ENCODE measurements at regions not wholly inside any gene's neighbourhood (a gene's known extent, or its start where the extent isn't known, plus 50 kb on each side); places are given as distances from the start of the nearest gene placed in this dataset.
"Not testable (repeated sequence)": the region's sequence is repeated elsewhere in the genome, so short reads cannot be mapped to it uniquely, and the experiment has no call there.

DNA sequence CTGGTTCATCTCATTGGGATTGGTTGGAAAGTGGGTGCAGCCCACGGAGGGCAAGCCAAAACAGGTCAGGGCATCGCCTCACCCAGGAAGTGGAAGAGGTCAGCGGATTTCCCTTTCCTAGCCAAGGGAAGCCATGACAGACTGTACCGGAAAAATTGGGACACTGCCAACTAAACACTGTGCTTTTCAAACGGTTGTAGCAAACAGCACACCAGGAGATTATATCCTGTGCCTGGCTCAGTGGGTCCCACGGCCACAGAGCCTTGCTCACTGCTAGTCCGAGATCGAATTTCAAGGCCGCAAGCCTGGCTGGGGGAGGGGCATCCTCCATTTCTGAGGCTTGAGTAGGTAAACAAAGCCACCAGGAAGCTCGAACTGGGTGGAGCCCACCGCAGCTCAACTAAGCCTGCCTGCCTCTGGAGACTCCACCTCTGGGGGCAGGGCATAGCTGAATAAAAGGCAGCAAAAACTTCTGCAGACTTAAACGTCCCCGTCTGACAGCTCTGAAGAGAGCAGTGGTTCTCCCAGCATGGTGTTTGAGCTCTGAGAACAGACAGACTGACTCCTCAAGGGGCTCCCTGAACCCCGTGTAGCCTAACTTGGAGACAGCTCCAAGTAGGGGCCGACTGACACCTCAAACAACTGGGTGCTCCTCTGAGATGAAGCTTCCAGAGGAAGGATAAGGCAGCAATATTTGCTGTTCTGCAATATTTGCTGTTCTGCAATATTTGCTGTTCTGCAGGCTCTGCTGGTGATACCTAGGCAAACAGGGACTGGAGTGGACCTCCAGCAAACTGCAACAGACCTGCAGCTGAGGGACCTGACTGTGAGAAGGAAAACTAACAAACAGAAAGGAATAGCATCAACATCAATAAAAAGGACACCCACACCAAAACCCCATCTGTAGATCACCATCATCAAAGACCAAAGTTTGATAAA lies 191.0 kb upstream of the IRAK1BP1 start:
- not testable (repeated sequence) for DNase-seq

DNA sequence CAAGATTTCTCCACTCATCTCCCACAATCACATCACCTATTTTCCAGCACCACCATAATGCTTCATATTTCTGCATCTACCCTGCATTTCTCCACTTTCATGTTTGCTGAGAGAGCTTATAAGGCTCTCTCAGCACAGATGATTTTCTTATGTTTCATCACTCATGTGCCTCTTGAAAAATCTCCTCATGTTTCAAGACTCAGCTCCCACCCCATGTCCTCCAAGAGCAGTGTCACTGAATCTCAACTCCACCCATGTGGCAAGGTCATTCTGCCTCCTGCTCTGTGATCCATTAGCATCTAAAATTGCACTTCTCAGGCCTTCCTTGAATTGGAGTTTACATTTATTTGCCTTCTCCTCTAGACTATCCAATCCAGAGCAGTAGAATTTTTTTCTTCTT lies 178.7 kb upstream of the IRAK1BP1 start:
- no peak for DNase-seq

DNA sequence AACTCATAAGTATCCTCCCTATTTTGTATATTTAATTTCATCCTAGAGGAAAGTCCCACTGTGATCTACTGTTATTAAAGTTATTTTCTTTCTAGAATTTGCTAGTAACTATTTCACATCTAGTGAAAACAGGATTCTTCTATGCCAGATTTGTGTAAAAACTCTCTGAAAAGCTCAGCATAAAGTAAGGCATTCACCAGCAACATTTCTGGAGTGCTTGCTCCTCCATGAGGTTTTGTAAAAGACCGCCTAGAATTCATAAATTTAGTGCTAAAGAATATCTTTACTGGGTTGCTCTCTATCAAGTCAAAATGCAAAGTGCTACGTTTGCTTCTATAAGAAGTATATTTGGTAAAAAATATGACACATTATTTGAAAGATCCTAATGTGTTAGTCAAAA lies 173.5 kb upstream of the IRAK1BP1 start:
- DNase-seq = no peak

DNA sequence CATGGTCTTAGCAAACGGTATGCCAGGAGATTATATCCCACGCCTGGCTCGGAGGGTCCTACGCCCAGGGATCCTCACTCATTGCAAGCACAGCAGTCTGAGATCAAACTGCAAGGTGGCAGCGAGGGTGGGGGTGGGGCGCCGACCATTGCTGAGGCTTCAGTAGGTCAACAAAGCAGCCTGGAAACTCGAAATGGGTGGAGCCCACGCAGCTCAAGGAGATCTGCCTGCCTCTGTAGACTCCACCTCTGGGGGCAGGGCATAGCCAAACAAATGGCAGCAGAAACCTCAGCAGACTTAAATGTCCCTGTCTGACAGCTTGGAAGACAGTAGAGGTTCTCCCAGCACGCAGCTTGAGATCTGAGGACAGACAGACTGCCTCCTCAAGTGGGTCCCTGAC lies 172.7 kb upstream of the IRAK1BP1 start:
- not testable (repeated sequence) for DNase-seq

DNA sequence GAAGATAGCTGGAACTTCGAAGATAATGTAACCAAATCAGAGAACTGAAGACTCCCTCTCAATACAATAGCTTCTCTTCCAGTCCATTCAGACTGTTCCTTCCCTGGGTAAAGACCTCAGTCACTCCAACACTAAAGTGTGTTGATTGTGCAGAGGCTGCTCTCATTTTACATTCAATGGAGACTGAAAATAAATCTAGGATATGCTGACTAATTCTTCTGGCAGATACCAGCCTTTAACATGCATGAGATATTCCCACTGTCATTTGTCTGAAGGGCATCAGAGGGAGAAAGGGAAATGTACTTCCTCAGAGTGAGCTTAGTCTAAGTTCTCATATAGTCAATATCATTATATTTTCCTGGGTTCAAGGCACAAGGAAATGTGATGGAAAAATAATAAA lies 166.4 kb upstream of the IRAK1BP1 start:
- no peak for DNase-seq

DNA sequence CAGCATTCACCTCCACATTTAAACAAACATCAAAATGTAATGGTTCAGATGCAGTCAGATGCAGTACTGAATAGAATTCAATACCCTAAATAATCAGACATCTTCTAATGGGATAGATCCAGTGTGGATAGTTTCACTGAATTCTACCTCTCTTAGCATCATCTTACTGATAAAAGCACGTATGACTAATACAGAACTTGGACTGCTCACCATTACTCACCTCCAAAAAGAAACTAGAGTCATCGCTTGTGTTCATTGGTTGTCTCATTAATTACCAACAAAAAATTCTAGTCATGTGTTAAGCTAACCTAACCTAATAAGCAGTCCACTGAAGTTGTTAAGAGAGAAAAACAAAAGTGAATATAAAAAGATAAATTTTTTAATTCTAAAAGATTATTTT lies 165.9 kb upstream of the IRAK1BP1 start:
- DNase-seq = no peak

DNA sequence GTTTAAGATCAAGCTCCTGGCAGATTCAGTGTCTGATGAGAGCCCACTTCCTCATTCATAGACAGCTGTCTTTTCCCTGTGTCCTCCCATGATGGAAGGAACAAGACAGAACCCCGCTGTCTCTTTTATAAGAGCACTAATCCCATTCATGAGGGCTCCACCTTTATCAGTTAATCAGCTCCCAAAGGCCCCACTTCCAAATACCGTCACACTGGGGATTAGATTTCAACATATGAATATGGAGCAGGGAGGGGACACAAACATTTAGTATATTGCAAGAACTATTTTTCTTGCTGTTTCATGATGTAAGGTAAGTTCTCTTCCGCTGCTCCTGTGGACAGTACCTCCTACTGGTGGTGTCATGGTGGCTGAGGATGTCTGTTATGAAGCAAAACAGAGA lies 158.3 kb upstream of the IRAK1BP1 start:
- no peak for DNase-seq

DNA sequence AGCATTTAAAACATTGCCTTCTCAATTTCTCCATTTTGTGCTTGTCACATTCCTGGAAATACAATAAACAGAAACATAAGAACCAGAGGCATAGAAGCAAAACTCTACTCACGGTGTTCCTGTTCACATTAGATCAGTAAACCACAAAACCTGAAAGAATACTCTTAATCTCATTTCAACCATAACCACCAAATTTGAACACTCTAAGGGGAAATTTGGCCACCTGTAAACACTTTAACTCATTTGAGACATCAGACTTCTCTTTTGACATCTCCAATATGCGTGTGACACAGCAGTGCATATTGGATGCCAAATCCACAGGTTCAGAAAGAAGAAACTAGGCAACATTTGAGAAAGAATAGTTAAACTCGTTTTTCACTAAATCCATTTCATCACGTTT lies 153.8 kb upstream of the IRAK1BP1 start:
- no peak for DNase-seq

DNA sequence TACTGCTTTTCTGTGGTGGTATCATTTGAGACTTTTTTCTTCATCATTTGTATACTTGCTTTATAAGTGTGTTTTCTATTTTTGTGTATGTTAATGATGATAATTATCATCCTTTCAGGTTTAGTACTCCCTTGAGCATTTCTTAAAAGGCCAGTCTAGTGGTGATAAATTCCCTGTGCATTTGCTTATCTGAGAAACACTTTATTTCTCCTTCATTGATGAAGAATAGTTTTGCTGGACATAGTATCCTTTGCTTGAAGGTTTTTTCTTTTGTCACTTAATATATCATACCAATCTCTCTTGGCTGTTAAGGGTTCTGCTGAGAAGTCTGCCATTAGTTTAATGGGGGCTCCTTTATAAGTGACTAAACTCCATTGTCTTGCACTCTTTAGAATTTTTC lies 123.2 kb upstream of the IRAK1BP1 start:
- DNase-seq = no peak

DNA sequence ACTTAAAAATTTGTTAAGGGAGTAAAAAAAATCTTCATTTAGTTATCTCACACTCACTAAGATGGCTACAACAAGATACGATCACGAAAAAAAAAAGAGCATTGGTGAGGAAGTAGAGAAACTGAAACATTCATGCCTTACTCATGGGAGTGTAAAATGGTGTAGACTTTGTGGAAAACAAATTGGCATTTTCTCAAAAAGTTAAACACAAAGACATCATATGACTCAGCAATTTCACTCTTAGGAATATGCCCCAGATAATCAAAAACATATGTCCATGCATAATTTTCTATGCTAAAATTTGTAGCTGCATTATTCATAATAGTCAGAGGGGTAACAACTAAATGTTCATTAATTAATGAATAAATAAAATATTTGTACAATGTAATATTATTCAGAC lies 120.9 kb upstream of the IRAK1BP1 start:
- no peak for DNase-seq

DNA sequence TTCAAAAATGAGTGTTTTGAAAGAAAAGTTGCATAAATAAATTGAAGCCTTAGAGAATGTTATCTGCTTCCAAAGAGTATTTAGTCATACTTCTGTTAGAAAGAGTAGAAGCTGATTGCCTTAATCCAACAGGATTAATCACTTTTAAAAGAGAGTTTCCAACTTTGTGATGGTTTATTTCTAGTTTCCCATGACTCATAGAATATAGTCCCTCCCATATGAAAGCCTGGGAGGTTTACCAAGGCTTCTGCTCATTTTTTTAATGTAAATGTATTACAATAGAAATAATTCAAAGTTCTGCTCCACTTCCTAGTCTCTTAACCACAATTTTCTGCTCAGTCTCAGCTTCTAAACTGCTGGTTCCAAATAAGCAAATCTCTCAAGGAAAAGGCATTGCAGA lies 118.0 kb upstream of the IRAK1BP1 start:
- DNase-seq = no peak

DNA sequence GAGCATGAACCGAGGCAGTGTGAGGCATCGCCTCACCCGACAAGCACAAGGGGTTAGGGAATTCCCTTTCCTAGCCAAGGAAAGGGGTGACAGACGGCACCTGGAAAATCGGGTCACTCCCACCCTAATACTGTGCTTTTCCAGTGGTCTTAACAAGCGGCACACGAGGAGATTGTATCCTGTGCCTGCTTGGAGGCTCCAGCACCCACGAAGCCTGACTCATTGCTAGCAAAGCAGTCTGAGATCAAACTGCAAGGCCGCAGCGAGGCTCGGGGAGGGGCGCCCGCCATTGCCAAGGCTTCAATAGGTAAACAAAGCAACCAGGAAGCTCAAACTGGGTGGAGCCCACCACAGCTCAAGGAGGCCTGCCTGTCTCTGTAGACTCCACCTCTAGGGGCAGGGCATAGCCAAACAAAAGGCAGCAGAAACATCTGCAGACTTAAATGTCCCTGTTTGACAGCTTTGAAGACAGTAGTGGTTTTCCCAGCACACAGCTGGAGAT lies 109.0 kb upstream of the IRAK1BP1 start:
- DNase-seq = not testable (repeated sequence)

DNA sequence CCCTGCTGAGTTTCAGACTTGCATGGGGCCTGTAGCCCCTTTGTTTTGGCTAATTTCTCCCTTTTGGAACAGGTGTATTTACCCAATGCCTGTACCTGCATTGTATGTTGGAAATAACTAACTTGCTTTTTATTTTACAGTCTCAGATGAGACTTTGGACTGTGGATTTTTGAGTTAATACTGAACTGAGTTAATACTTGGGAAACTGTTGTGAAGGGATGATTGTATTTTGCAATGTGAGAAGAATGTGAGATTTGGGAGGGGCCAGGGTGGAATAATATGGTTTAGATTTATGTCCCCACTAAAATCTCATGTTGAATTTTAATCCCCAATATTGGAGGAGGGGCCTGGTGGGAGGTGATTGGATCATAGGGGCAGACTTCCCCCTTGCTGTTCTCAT lies 99.1 kb upstream of the IRAK1BP1 start:
- no peak for DNase-seq

DNA sequence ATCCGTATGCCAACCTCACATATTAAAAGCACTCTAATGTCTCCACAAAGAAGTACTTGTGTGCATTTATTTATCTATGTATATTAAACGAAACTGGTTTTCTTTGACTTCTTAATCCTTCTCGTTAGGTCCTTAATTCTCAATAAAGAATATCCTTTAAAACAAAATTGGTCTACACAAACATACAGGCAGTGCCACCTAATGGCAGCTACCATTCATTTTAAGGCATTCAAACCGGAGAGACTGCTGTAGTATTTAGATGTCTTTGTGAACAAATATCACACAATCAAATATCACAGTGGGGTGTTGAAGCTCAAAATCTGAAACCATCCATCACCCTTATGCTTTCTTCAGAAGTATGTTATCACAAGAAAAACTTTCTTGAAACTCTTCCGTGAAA lies 96.6 kb upstream of the IRAK1BP1 start:
- DNase-seq = no peak

DNA sequence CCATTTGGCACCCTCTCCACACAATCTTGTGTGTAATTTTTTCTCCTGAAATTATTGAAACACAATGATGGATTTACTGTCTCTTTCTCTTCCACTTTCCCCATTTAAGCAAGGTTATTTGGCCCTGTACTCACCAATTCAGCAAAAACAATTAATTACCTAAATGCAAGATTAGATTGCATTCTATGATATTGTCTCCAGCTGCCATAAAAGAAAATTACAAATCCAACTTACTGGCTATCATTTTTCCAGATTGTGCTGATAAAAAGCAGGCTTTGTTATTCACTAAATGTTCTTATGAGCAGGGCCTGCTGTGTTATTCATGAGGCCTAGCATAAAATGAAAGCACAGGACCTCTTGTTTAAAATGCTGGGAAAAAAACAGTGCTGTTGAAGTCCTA lies 95.8 kb upstream of the IRAK1BP1 start:
- DNase-seq = no peak

DNA sequence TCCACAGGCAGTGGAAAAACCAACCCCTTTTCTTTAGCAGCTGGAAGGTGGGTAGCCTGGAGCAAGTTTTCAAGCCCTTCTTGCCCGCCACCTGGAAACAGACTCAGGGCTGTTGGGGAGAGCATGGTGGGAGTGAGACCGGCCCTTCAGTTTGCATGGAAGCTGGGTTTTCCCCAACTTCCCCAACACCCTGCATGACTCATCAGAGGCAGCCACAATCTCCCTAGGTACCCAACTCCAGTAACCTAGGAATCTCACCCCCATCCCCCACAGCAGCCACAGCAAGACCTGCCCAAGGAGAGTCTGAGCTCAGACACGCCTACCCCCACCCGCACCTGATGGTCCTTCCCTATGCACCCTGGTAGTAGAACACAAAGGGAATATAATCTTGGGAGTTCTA lies 86.3 kb upstream of the IRAK1BP1 start:
- DNase-seq = no peak

DNA sequence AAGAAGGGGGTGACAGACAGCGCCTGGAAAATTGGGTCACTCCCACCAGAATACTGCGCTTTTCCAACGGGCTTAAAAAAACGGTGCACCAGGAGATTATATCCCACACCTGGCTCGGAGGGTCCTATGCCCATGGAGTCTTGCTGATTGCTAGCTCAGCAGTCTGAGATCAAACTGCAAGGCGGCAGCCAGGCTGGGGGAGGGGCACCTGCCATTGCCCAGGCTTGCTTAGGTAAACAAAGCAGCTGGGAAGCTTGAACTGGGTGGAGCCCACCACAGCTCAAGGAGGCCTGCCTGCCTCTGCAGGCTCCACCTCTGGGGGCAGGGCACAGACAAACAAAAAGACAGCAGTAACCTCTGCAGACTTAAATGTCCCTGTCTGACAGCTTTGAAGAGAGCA lies 84.0 kb upstream of the IRAK1BP1 start:
- DNase-seq = not testable (repeated sequence)

DNA sequence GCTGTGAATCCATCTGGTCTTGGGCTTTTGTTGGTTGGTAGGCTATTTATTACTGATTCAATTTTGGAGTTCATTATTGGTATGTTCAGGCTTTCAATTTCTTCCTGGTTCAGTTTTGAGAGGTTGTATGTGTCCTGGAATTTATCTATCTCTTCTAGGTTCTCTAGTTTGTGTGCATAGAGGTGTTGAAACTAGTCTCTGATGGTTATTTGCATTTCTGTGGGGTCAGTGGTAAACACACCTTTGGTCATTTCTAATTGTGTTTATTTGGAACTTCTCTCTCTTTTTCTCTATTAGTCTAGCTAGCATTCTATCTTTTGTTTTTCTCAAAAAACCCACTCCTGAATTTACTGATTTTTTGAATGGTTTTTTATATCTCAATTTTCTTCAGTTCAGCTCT lies 70.1 kb upstream of the IRAK1BP1 start:
- no peak for DNase-seq

DNA sequence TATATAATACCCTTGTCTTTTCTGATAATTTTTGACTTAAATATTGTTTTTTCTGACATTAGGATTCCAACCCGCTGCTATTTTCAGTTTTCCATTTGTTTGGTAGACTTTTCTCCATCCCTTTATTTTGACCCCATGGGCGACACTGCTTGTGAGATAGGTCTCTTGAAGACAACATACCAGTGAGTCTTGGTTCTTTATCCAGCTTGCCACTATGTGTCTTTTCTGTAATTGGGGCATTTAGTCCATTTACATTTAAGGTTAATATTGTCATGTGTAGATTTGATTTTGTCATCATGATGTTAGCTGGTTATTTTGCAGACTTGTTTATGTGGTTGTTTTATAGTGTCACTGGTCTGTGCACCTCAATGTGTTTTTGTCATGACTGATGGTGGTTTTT lies 67.7 kb upstream of the IRAK1BP1 start:
- DNase-seq = no peak

DNA sequence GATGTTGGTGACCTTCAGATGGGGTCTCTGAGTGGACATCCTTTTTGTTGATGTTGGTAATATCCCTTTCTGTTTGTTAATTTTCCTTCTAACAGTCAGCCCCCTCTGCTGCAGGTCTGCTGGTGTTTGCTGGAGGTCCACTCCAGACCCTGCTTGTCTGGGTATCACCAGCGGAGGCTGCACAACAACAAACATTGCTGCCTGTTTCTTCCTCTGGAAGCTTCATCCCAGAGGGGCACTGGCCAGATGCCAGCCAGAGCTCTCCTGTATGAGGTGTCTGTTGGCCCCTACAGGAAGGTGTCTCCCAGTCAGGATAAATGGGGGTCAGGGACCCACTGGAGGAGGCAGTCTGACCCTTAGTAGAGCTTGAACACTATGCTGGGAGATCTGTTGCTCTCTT lies 60.6 kb upstream of the IRAK1BP1 start:
- DNase-seq = not testable (repeated sequence)

DNA sequence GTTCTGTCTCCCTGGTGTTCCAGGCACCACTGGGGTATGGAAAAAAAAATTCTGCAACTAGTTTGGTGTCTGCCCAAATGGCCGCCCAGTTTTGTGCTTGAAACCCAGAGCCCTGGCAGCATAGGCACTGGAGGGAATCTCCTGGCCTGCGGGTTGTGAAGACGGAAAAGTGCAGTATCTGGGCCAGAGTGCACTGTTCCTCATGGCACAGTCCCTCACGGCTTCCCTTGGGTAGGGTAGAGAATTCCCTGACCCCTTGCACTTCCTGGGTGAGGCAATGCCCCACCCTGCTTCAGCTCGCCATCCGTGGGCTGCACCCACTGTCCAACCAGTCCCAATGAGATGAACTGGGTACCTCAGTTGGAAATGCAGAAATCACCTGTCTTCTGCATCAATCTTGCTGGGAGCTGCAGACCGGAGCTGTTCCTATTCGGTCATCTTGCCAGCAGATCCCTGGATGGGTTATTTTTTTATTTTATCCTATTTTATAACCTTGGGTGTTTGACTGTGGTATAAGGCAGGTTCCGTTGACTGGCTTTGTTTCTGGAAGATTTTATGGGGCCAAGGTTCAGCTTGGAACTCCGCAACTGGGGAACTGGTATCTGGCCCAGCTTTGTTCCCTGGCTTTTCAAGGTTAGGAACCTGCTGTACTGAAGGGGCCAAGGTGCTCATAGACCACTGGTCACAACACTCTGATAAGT lies 59.5 kb upstream of the IRAK1BP1 start:
- DNase-seq = not testable (repeated sequence)

DNA sequence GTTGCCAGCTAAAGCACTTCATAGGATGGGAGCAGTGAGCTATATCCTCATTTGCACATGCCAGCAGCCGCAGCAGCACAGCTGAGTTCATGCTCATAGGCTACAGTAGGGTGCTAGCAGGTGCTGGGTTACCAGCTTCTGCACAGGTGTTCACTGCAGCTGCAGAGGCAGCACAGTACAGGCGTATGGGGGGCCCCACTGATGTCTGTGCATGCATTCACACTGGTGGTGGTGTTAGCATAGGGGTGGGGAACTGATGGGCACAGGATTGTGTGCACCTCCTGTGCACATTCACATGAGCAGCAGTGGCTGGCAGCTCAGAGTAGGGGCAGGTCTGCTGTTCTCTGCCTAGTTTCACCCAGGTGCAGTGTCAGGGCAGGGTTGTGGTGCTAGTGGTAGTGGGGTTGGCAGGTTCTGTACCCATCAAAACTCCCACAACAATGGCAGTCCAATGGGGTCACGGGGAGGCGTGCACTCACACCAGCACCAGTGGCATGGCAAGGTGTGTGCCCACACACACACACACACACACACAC lies 58.9 kb upstream of the IRAK1BP1 start:
- no peak for DNase-seq

DNA sequence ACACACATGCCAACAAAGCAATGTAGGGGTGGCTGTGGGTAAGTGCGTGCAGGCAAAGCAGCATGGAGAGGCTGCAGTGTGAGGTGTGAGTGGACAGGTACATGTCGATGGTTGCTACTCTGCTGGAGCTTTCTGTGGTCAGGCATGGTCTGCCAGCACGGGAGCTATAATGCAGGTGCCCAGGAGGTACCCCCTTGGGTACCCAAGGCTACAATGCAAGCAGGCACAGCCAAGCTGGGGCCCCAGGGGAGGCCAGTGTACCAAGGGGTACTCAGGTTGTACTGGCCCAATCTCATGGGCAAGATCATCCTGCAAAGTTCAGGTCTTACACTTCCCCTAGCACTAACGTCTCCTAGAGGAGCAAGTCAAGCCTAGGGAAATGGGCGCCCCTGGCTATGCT lies 58.4 kb upstream of the IRAK1BP1 start:
- no peak for DNase-seq

DNA sequence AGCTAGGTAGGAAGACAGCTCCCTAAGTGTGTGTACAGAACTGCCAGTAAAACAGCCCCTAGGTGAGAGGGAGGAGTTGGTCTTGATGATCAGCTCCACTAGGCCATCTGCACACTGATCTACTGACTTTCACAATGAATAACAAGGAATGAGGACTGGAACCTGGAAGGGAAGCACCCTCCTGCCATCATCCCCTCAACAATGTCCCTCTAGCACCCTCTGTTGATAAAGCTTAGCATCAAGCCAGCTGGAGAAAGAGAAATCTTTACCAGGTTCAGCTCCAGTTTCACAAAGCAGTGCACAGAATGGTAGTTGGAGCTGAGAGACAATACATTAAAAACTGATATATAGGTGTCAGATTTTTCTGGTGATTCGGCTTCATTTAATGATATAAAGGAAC lies 57.2 kb upstream of the IRAK1BP1 start:
- DNase-seq = no peak

Measured in right forelimb (tissue), 1 donor.